ENCODE measurements at regions not wholly inside any gene's neighbourhood (a gene's known extent, or its start where the extent isn't known, plus 50 kb on each side); places are given as distances from the start of the nearest gene placed in this dataset.

GRCh38 chr3:147987549-147987948 is 578.4 kb downstream of the ZIC1 start:
- no peak for DNase-seq (ENCODE audit: low read depth in 4 of 4, low spot score in 2 of 4)

- DNase-seq (ENCODE audit: low read depth in 4 of 4, low spot score in 2 of 4) = no peak
Observed at GRCh38 chr3:147989344-147989743, 580.2 kb downstream of the ZIC1 start.

DNA sequence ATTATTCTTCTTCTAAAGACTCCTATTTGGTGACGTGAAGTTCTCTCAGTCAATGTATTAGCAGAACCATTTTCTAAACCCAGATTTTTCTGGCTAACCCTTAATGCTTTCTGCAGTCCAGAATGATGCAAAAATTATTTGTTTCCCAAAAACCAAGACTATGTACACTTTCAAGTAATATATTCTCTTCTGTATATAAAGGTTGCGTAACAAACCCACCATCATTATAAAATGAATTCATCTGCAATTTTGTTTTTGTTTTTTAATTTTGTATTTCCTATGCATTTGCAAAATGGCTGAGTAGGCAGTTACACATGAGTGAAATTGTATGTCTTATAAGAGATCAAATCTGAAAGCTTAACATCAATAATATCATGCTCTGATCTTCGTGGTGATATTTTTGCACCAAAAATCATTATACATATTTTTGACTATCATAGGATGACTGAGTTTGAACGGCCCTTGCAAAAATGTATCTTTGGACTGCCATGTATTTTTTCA is 593.6 kb downstream of the ZIC1 start:
- no peak for DNase-seq (ENCODE audit: low read depth in 4 of 4, low spot score in 2 of 4)

- no peak for DNase-seq (ENCODE audit: low read depth in 4 of 4, low spot score in 2 of 4)
Observed at GRCh38 chr3:148004331-148004730, 595.2 kb downstream of the ZIC1 start.

DNA sequence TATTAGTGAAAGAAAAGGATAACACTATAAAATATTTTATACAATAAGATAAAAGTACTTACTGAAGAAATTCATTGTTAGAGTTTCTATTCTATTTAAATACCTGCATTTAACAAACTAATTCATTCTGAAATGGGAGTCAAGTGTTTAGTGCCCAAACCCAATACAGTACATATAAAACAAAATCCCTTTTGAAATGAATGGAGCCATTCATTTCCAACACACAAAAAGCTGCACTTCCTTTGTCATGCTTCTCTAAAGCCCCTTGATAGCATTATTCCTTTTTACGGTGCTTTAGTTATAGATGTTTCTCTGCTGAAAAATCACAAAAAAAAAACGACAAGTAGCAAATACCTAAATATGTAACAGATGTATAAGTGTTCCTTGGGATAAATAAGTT is 596.3 kb downstream of the ZIC1 start:
- DNase-seq (ENCODE audit: low read depth in 4 of 4, low spot score in 2 of 4) = no peak

- DNase-seq (ENCODE audit: low read depth in 4 of 4, low spot score in 2 of 4) = no peak
Observed at GRCh38 chr3:148006508-148006907, 597.3 kb downstream of the ZIC1 start.

- DNase-seq (ENCODE audit: low read depth in 4 of 4, low spot score in 2 of 4) = no peak
Observed at GRCh38 chr3:148008591-148008990, 599.4 kb downstream of the ZIC1 start.

DNA sequence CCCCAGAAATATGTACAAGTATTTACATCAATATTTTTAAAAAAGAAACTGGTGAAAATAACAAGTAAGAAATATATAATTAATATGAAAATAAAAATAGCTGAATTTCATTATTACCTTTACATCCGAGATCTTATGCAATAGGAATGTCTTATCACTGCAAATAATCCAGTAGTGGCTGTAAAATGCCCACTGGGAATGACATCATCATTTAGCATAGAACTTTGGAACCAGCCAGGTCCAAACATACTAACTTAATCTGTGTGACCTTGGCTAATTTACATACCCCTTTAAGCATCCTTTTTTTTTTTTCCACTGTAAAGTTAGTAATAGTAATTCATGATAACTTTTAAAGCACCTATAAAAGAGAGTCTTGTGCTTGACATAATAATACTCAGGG is 611.7 kb downstream of the ZIC1 start:
- DNase-seq (ENCODE audit: low read depth in 4 of 4, low spot score in 2 of 4) = no peak

DNA sequence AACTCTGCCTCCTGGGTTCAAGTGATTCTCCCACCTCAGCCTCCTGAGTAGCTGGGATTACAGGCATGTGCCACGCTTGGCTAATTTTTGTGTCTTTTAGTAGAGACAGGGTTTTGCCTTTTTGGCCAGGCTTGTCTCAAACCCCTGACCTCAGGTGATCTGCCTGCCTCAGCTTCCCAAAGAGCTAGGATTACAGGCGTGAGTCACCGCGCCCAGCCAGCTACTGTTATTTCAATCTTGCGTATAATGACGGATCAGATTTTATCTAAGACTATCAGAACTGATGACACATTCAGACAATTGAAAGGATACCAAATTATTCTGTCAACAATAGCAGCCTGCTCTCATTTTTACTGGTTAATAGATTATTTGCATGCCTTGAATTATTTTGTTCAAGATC is 612.2 kb downstream of the ZIC1 start:
- no peak for DNase-seq (ENCODE audit: low read depth in 4 of 4, low spot score in 2 of 4)

DNA sequence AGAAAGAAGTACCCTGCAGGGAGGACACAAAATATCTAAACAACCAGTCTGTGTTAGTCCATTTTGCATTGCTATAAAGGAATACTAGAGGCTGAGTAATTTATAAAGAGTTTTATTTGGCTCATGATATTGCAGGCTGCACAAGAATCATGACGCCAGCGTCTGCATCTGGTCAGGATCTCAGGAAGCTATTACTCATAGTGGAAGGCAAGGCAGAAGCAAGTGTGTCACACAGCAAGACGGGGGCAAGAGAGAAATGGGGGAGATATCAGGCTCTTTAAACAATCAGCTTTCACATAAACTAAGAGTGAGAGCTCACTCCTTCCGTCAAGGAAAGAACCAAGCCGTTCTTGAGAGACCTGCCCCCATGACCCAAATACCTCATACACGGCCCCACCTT is 614.8 kb downstream of the ZIC1 start:
- DNase-seq (ENCODE audit: low read depth in 4 of 4, low spot score in 2 of 4) = no peak

DNA sequence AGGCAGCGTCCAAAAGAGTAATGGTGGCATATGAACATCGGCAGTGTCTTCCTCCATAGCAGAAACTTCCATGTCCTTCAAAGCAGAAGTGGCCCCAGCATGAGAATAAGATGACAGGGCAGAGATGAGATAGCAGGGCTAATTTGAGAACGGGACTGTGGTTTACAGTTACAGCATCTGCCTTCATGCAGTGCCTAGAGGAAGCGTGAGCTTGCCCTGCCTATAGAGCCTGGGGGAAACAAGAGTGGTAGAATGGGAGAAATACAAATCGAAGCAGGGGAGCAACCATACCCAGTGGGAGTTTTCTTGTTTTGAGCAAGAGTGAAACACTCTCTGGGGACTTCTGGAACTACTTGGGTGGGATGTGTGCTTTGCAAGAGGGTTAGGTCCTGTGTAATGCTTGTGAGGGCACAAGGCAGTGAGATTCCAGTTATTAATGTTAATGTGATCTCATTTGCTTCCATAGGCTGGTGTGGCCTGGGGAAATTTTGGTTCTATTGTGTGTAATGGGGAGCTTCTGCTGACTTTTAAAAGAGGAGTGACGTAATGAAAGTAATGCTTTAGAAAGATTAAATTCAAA is 616.9 kb downstream of the ZIC1 start:
- no peak for DNase-seq (ENCODE audit: low read depth in 4 of 4, low spot score in 2 of 4)

GRCh38 chr3:148030975-148031374 is 621.8 kb downstream of the ZIC1 start:
- DNase-seq (ENCODE audit: low read depth in 4 of 4, low spot score in 2 of 4) = no peak

DNA sequence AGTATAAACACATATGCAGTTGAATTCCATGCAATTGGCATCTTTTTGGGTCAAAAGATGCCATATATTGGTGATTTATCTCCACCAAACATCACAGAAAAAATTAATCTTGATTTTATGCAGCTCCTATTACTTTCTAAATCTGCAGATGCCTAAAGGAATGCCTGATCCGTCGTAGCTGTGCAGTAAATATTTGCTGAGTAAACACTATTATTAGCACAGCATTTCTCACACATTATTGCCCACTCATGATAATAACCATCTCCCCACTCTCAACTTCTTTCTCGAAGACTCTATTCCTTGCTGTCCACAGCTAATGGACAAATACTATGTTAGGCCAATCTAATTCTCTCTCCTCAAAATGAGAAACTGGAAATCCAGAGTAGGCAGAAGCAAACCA is 625.2 kb downstream of the ZIC1 start:
- DNase-seq (ENCODE audit: low read depth in 4 of 4, low spot score in 2 of 4) = no peak

DNA sequence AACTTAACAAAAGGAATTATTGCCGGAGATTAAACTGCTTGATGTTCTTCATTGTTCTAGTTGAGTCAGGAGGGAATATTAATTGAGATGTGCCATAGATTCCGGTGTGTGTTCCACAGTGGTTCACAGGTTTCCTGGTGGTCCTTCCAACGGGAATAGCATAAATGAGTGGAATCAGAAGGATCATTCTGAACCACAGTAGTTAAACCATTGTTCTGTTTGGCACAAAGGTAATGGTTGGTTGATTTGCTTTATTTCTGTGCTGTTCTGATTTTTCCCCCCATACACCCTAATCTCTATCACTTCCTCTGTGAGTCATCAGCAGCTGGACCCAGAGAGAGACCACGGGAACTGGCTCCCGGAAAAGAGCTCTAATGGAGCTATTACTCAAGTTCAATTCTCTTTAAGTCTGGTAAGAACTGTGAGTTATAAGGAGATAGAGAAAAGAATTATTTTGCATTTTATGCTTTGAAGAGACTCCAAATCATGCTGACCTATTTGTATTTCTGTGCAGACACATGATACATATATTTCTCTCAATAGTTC is 627.2 kb downstream of the ZIC1 start:
- DNase-seq (ENCODE audit: low read depth in 4 of 4, low spot score in 2 of 4) = no peak

DNA sequence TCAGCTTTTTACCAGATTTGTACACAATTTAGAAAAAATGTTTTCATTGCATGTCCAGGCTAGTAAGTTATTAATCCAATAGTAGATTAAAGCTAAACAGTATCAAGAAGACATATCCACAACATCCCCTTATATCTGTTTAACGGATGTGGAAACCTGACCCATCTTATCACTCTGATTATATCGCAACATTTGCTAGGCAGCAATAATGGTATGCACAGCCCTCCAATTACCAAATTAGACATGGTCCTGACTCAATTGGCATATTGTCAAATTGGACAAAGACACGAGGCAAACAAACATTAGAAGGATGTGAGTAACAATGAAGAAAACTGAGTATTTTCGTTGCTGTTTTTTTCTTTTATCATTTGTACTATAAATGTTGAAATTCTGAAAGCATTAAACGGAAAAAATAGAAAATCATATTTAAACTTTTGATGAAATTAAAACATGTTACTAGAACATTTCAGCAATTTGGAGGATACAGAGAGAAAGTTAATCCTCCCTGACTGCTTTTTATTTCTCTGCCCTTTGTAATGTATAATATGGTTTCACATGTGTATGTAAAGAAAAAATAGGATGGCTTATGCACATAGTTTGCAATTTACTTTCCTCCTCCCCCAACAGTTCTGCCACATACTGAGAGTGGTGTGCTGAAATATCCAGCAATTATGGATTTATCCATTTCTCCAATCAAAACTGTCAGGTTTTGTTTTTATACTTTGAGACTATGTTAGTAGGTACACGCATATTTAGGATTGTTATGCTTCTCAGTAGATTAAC is 633.7 kb downstream of the ZIC1 start:
- DNase-seq (ENCODE audit: low read depth in 4 of 4, low spot score in 2 of 4) = no peak

- DNase-seq (ENCODE audit: low read depth in 4 of 4, low spot score in 2 of 4) = no peak
Observed at GRCh38 chr3:148044151-148044550, 635.0 kb downstream of the ZIC1 start.

GRCh38 chr3:148054999-148055398 is 642.7 kb upstream of the AGTR1 start:
- no peak for DNase-seq (ENCODE audit: low read depth in 4 of 4, low spot score in 2 of 4)

DNA sequence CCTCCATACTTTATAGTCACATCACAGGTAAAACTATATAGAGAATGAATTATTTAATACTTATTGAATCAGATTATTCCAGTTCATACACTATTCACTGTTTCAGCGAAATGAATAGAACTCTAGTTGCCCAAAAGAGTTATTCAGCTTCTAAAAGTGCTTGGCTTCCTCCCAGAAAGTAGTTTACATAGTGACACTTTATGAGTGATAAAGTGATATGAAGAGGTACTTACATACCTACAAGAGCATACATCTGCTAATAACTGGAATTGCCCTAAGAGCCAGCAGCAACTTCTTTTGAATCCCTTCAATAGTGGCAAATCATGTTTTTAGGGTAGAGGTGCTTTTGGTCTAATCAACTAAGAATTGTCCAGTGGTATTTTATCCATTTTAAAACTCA is 635.1 kb upstream of the AGTR1 start:
- DNase-seq (ENCODE audit: low read depth in 4 of 4, low spot score in 2 of 4) = no peak

DNA sequence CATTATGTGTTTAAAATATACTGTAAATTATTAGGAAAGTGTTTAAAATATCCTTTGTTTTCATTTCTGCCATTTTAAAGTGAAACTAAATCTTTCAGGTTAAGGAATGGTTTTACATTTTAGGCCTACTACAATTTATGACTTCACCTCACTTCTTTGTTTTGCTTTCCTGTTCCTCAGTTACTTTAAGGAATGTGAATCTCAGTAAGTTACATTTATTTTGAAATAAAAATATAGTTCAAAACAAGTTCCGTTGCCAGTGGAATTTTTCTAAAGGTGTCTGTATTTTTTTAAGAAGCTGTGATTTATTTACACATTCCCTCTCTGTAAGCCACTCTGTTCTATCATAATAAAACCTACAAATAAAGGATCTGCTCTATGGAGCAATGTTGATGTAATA is 630.9 kb upstream of the AGTR1 start:
- DNase-seq (ENCODE audit: low read depth in 4 of 4, low spot score in 2 of 4) = no peak

DNA sequence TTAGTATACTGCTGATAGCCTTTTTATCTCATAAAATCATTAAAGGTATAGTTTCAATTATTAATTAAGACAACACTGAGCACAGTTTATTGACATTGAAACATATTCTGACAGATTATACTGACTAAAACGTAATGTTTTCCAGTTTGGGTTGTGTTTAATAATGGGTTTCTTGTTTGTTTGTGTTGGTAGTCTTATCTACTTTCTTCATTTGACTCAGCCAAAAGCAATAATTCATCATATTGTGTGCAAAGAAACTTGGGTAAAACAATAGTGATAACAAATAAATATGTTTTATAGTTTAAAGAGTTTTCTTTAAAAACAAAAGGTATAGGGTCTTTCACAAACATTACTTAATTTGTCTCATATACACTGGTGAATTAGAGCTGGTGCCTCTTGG is 629.2 kb upstream of the AGTR1 start:
- no peak for DNase-seq (ENCODE audit: low read depth in 4 of 4, low spot score in 2 of 4)

DNA sequence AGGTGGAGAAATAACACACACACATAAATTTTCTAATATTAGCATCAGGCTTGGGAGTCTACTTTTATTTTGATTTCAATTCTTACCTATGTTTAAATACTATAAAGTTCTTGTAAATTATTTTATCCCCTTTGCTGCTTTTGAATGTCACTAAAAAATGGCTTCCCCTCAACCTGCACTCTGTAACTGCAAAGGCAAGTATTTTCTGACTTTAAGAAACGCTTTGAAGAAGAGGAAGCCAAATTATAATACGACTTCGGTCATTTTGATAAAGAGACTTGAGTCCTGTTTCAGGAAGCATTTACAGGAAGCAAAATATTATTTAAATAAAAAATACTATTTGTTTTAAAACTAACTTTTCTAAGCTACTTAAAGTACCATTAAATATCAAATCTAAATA is 627.7 kb upstream of the AGTR1 start:
- no peak for DNase-seq (ENCODE audit: low read depth in 4 of 4, low spot score in 2 of 4)

Data from left renal cortex interstitium (tissue), 4 donors.